Mammary epithelial cell (primary cell): ENCODE measurements at regions not wholly inside any gene's neighbourhood (a gene's known extent, or its start where the extent isn't known, plus 50 kb on each side); places are given as distances from the start of the nearest gene placed in this dataset.

Experiments used
- EZH2 ChIP-seq: IDR thresholded peaks from 2 replicates; pipeline ENCODE4 v1.6.1; 2012; ENCODE audit warnings: low read length, inconsistent platforms, borderline replicate concordance
- TF ChIP-seq, protein P1 (sequence below), 2 donors: IDR thresholded peaks in 1 of 2; conservative IDR thresholded peaks in 1 of 2; 2 replicates each; pipeline ENCODE4 v1.5.1; 2011 to 2012; ENCODE audit warnings: inconsistent platforms in 2 of 2, low read length in 2 of 2, mild to moderate bottlenecking in 2 of 2, control low read depth in 1 of 2, low read depth in 1 of 2; ENCODE audit not compliant: insufficient read depth in 1 of 2; ENCODE audit errors: extremely low read depth in 1 of 2

DNA sequence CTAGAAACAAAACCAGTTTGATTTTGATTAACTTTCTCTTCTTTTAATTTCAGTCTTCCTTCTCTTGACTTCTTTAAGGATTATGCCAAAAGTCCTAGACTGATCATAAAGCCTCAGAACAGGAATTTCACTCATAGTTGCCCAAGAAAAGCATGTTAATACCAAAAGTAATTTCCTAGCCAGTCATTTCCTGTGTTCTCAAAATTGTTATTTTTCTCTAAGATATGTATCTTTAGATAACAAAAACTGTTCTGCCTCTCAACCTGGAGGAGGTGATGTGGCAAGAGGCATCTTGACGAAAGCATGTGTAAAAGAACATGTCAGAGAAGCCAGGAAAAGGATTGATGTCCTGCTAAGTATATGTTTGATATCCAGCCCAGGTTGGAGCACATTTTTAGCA lies 78.0 kb upstream of the IPO9 start:
- TF ChIP-seq, protein P1, sequence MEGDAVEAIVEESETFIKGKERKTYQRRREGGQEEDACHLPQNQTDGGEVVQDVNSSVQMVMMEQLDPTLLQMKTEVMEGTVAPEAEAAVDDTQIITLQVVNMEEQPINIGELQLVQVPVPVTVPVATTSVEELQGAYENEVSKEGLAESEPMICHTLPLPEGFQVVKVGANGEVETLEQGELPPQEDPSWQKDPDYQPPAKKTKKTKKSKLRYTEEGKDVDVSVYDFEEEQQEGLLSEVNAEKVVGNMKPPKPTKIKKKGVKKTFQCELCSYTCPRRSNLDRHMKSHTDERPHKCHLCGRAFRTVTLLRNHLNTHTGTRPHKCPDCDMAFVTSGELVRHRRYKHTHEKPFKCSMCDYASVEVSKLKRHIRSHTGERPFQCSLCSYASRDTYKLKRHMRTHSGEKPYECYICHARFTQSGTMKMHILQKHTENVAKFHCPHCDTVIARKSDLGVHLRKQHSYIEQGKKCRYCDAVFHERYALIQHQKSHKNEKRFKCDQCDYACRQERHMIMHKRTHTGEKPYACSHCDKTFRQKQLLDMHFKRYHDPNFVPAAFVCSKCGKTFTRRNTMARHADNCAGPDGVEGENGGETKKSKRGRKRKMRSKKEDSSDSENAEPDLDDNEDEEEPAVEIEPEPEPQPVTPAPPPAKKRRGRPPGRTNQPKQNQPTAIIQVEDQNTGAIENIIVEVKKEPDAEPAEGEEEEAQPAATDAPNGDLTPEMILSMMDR (conservative IDR thresholded peaks at IDR 0.05 in 1 of 2, IDR thresholded peaks at IDR 0.05 in 1 of 2; ENCODE audit: extremely low read depth in 1 of 2, insufficient read depth in 1 of 2, low read depth in 1 of 2, low read length in 2 of 2), result no peak
- no peak for TF ChIP-seq EZH2
